ENCODE measurements at regions not wholly inside any gene's neighbourhood (a gene's known extent, or its start where the extent isn't known, plus 50 kb on each side); places are given as distances from the start of the nearest gene placed in this dataset.

DNA sequence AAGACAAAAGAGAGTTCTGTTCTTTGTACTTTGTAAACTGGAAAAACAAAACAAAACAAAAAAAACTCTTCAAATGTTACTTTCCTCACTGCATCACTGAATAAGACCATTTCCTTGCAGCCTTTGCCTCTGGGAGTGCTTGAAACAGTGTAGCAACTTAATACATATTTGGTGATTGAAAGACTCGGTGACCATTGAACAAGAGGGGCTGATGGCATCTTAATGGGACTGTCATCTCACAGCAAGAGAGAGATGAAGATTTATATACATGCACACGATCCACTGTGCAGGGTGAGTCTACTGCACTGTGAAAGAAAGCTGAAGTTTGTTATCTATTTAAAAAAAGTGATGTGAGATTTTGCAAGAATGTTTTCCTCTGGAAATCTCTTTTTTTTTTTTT lies 111.9 kb upstream of the KLHL25 start:
- TF ChIP-seq, protein P1, sequence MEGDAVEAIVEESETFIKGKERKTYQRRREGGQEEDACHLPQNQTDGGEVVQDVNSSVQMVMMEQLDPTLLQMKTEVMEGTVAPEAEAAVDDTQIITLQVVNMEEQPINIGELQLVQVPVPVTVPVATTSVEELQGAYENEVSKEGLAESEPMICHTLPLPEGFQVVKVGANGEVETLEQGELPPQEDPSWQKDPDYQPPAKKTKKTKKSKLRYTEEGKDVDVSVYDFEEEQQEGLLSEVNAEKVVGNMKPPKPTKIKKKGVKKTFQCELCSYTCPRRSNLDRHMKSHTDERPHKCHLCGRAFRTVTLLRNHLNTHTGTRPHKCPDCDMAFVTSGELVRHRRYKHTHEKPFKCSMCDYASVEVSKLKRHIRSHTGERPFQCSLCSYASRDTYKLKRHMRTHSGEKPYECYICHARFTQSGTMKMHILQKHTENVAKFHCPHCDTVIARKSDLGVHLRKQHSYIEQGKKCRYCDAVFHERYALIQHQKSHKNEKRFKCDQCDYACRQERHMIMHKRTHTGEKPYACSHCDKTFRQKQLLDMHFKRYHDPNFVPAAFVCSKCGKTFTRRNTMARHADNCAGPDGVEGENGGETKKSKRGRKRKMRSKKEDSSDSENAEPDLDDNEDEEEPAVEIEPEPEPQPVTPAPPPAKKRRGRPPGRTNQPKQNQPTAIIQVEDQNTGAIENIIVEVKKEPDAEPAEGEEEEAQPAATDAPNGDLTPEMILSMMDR (conservative IDR thresholded peaks at IDR 0.05 in 1 of 2, IDR thresholded peaks at IDR 0.05 in 1 of 2; ENCODE audit: low read depth in 1 of 2, low read length in 2 of 2), result no peak
- no peak for TF ChIP-seq EZH2 (IDR thresholded peaks at IDR 0.05; ENCODE audit: low read length, missing control alignments)
- Histone ChIP-seq H4K20me1 (ENCODE audit: control insufficient read depth, extremely low read depth, insufficient read depth, low read length) (no peaks in the 10 kb centered on the region), H3K27me3 (ENCODE audit: control insufficient read depth, insufficient read depth, low read length) (no peaks in the 10 kb centered on the region), H3K4me2 (ENCODE audit: extremely low read depth, insufficient read depth, low read length) (no peak overlapping the region), H3K79me2 (ENCODE audit: control insufficient read depth, insufficient read depth, low read length) (no peaks in the 10 kb centered on the region), H3K9me3 (ENCODE audit: control insufficient read depth, insufficient read depth, low read depth, low read length) (no peaks in the 10 kb centered on the region), H3K27ac (ENCODE audit: insufficient read depth, low read length) (no peak overlapping the region), H3K4me1 (ENCODE audit: control insufficient read depth, extremely low read depth, insufficient read depth, low read length) (no peaks in the 10 kb centered on the region), H3K4me3 (replicated peaks in 1 of 4; ENCODE audit: control extremely low read depth in 1 of 4, insufficient read depth in 1 of 4, low read depth in 3 of 4, low read length in 4 of 4) (no peak overlapping the region), H3K36me3 (ENCODE audit: control insufficient read depth, insufficient read depth, low read length) (no peaks in the 10 kb centered on the region), H2AFZ (ENCODE audit: low read length) (no peak overlapping the region), H3K9ac (ENCODE audit: insufficient read depth, low read length) (no peak overlapping the region)
- no peak for DNase-seq (ENCODE audit: low read depth in 2 of 2)

DNA sequence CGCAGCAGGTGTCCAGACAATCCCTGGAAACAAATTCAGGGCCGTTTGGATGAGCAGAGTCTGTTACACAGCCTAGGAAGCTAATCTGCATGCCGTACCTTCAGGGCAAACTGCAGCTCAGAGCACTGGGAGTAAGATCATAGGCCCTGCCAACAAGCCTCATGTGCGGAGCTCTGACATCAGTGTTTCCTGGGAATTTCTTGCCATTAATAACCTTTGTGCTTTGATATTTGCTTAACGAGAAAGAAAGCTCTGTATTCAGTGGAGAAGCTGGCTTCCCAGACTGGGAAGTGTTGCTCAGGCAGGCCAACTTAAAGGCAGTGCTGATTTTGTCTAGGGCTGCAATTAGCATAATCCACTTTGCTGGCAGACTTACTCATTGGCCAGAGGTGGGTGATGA lies 116.1 kb upstream of the KLHL25 start:
- no peaks in the 10 kb centered on the region for H3K4me1 ChIP-seq (ENCODE audit: control insufficient read depth, extremely low read depth, insufficient read depth, low read length)
- DNase-seq (ENCODE audit: low read depth in 2 of 2), result no peak
- no peaks in the 10 kb centered on the region for H3K79me2 ChIP-seq (ENCODE audit: control insufficient read depth, insufficient read depth, low read length)
- no peak overlapping the region for H3K27ac ChIP-seq (ENCODE audit: insufficient read depth, low read length)
- no peaks in the 10 kb centered on the region for H3K27me3 ChIP-seq (ENCODE audit: control insufficient read depth, insufficient read depth, low read length)
- H3K9ac ChIP-seq (ENCODE audit: insufficient read depth, low read length), result no peak overlapping the region
- H3K36me3 ChIP-seq (ENCODE audit: control insufficient read depth, insufficient read depth, low read length), result no peaks in the 10 kb centered on the region
- no peaks in the 10 kb centered on the region for H3K9me3 ChIP-seq (ENCODE audit: control insufficient read depth, insufficient read depth, low read depth, low read length)
- H4K20me1 ChIP-seq (ENCODE audit: control insufficient read depth, extremely low read depth, insufficient read depth, low read length), result no peaks in the 10 kb centered on the region
- no peak overlapping the region for H3K4me2 ChIP-seq (ENCODE audit: extremely low read depth, insufficient read depth, low read length)
- TF ChIP-seq EZH2 (IDR thresholded peaks at IDR 0.05; ENCODE audit: low read length, missing control alignments), result no peak
- TF ChIP-seq, protein P1 (conservative IDR thresholded peaks at IDR 0.05 in 1 of 2, IDR thresholded peaks at IDR 0.05 in 1 of 2; ENCODE audit: low read depth in 1 of 2, low read length in 2 of 2), result no peak
- no peak overlapping the region for H3K4me3 ChIP-seq (replicated peaks in 1 of 4; ENCODE audit: control extremely low read depth in 1 of 4, insufficient read depth in 1 of 4, low read depth in 3 of 4, low read length in 4 of 4)
- no peak overlapping the region for H2AFZ ChIP-seq (ENCODE audit: low read length)

DNA sequence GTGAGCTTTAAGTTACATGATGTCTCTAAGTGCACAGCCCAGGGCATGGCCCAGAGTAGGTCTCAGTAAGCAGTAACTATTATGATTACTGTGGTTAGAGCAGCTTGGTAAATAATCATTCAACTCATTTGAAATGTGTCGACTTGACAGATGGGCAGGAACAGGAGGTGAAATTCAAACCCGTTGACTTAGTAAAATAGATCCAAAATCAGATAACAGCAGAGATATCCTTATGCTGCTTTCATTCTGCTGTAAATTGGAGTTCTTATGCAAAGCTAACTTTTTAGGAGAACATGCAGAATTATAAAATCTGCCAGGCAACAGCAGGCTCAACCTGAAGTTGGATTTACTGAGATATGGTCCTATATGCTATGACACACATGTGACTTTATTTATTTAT lies 118.7 kb upstream of the KLHL25 start:
- H3K36me3 ChIP-seq (ENCODE audit: control insufficient read depth, insufficient read depth, low read length), result no peaks in the 10 kb centered on the region
- H3K27ac ChIP-seq (ENCODE audit: insufficient read depth, low read length), result no peak overlapping the region
- H4K20me1 ChIP-seq (ENCODE audit: control insufficient read depth, extremely low read depth, insufficient read depth, low read length), result no peaks in the 10 kb centered on the region
- no peak overlapping the region for H3K4me2 ChIP-seq (ENCODE audit: extremely low read depth, insufficient read depth, low read length)
- no peaks in the 10 kb centered on the region for H3K27me3 ChIP-seq (ENCODE audit: control insufficient read depth, insufficient read depth, low read length)
- no peaks in the 10 kb centered on the region for H3K79me2 ChIP-seq (ENCODE audit: control insufficient read depth, insufficient read depth, low read length)
- no peaks in the 10 kb centered on the region for H3K9me3 ChIP-seq (ENCODE audit: control insufficient read depth, insufficient read depth, low read depth, low read length)
- no peaks in the 10 kb centered on the region for H3K4me1 ChIP-seq (ENCODE audit: control insufficient read depth, extremely low read depth, insufficient read depth, low read length)
- TF ChIP-seq EZH2 (IDR thresholded peaks at IDR 0.05; ENCODE audit: low read length, missing control alignments), result no peak
- TF ChIP-seq, protein P1 (conservative IDR thresholded peaks at IDR 0.05 in 1 of 2, IDR thresholded peaks at IDR 0.05 in 1 of 2; ENCODE audit: low read depth in 1 of 2, low read length in 2 of 2), result no peak
- no peak overlapping the region for H3K9ac ChIP-seq (ENCODE audit: insufficient read depth, low read length)
- no peak overlapping the region for H3K4me3 ChIP-seq (replicated peaks in 1 of 4; ENCODE audit: control extremely low read depth in 1 of 4, insufficient read depth in 1 of 4, low read depth in 3 of 4, low read length in 4 of 4)
- DNase-seq (ENCODE audit: low read depth in 2 of 2), result no peak
- no peak overlapping the region for H2AFZ ChIP-seq (ENCODE audit: low read length)
